Activated CD8-positive, alpha-beta memory T cell treated with anti-CD3 and anti-CD28 coated beads, Interleukin-2, amount 50 U/mL, for 1 hour (primary cell): ENCODE measurements at regions not wholly inside any gene's neighbourhood (a gene's known extent, or its start where the extent isn't known, plus 50 kb on each side); places are given as distances from the start of the nearest gene placed in this dataset.
"Not testable (repeated sequence)": the region's sequence is repeated elsewhere in the genome, so short reads cannot be mapped to it uniquely, and the experiment has no call there.

Experiments used
- DNase-seq: peaks from one replicate; pipeline ENCODE4 v3.0.0-alpha.2; 2020; ENCODE audit errors: extremely low read depth

GRCh38 chr3:150130404-150131100 is 159.9 kb upstream of the PFN2 start:
- no peak for DNase-seq

GRCh38 chr3:150129166-150129565 is 158.5 kb upstream of the PFN2 start:
- DNase-seq, result no peak

DNA sequence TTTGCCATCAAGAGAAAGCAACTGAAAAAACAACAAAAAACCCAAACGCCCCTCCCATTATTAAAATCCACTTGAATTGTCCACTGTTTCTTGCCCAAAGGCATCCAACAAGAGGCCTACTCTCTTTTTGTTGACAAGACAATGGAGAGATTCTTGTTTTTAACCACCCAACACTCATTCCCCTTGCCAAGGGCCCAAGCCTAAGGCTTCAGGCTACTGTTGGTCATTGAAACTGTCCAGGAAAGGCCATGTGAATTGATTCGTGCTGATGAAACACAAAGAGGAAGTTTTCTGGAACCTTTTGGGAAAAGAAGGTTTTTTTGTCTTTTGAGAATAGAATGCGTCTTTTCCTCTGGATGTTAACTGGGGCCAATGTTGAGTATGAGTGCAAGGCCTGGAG is 157.4 kb upstream of the PFN2 start:
- DNase-seq, result no peak

DNA sequence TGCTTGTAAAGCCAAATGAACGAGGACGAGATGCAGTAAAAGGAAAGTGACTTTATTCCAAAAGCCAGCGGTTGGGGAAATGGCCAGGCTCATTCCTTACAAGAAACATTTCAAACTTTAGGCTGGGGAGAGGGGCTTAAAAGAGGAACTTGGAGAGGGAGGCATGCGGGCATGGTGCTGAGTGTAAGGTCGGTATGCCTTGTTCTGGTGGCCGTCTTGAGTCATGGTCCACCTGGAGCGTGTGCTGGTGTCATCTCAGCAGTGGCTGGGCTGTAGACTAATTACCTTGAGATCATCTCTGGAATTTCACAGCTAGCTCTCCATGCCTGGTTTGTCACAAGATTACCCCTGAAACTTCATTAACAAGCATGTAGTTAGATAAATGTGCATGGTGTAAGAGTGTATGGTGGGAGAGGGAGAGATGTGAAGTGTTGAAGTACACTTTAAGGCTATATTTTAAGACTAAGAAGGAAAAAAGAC is 156.4 kb upstream of the PFN2 start:
- DNase-seq, result no peak

- no peak for DNase-seq
These were observed 153.4 kb upstream of the PFN2 start for GRCh38 chr3:150124142-150124541.

- DNase-seq, result not testable (repeated sequence)
These were observed 152.6 kb upstream of the PFN2 start for GRCh38 chr3:150123249-150123648.

DNA sequence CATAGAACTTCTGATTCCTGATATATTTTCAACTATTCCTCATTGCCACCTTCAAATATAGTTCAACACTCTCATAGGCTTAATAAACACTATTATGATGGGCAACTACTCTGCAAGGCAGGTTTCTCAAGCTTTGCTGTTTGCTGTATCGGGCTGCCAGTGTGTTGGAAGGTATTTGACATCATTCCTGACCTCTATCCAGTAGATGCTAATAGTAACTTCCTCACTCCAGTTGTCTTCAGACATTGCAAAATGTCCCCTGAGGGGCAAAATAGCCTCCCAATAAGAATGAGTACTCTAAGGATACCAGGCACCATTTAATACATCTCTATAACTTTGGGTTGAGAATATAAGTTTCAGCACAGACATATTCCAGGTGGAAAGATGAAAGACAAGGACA is 147.5 kb upstream of the PFN2 start:
- no peak for DNase-seq

DNA sequence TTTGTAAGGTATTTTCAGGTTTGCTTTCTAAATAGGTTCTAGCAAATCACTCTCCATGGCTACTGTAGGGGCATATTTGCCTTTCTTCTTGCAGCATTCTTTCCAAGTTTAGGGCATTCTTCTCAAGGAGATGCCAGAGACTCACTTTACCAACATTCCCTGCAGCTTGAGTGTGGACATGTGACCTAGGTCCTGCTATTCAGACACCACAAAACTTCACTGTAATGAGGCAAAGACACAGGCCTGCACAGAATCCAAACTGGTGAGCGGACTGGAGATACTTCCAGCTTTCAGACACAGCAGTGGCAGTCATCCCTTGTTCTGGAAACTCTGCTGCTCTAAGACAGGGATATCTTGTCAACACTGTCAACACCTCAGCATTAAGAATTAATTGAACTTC is 146.4 kb upstream of the PFN2 start:
- no peak for DNase-seq

GRCh38 chr3:150116196-150116595 is 145.5 kb upstream of the PFN2 start:
- DNase-seq, result no peak

- DNase-seq, result no peak
These were observed 144.3 kb upstream of the PFN2 start for GRCh38 chr3:150114873-150115540.

- DNase-seq, result no peak
These were observed 143.6 kb upstream of the PFN2 start for GRCh38 chr3:150114273-150114672.

- no peak for DNase-seq
These were observed 139.4 kb upstream of the PFN2 start for GRCh38 chr3:150110097-150110496.

- DNase-seq, result no peak
These were observed 136.9 kb upstream of the PFN2 start for GRCh38 chr3:150107429-150108175.

DNA sequence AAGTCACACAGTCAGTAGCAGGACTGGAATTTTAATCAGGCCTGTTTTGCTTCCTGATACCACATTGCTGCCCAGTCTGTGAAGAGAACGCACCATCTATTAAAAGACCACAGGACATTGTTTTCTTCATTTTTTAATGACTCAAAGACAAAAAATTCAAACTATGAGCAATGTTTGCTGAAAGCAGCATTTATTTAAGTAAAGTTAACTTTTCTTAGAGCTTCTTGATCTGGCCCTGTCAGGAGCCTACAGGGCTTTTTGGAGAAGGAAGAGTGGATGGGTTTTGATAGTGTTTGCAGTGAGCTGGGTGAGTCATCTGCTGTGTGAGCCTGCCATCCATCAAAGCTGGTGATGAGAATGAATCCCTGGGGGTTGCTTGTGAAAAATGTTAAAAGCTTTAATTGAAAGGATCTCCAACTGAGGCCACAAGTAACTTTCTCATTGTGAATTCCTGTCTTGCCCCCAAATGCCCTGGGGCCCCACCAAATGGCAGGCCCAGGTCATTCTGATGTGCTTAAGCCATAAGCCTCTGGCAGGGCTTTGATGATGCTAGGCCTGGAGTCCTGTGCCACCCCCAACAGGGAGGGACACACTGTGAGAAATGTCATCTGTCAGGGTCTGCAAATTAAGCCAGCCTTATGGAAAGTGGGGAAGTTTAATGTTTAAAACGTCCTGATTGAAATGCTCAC is 136.2 kb upstream of the PFN2 start:
- no peak for DNase-seq

DNA sequence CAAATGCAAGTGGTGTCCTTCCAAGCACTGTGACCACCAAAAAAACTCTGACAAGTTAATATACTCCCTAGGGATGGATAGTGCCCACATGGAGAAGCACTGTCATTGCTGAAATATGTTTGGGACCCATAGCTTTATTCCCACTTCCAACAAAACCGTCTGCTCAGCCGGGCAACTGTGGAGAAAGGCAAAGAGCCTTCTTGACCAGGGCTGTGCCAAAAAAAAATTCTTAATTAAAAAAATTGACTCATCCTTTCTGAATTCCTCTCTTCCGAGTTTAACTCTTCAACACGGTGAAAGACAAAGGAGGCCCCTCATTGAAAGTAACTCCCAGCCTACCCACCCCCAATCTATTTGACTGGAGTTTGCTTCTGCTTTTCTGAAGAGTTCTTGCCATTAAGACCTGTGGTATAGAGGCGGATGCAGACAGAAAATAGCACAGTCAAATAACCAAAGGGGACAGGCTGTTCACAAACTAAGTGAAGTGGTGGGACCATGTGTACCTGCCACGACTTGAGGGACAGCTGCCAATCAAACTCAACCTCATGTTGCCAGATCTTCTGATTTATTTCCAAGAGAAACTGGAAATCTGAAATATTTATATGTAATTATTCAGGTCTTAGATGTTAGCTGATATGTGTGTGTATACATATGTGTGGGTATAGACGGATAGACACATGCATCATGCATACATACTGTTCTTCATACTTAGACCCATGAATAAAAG is 135.4 kb upstream of the PFN2 start:
- no peak for DNase-seq

- no peak for DNase-seq
These were observed 134.3 kb upstream of the PFN2 start for GRCh38 chr3:150105025-150105424.

GRCh38 chr3:150104564-150104963 is 133.9 kb upstream of the PFN2 start:
- no peak for DNase-seq

DNA sequence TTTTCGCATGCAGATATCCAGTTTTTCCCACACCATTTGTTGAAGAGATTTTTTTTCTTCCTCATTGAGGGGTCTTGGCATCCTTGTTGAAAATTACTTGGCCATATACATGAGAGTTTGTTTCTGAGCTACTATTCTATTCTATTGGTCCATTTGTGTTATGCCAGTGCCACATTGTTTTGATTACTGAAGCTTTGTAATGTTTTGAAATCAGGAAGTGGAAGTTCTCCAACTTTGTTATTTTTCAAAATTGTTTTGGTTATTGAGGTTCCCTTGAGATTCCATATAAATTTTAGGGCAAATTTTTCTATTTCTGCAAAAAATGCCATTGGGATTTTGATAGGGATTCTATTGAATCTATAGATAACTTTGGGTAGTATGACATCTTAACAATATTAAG is 130.3 kb upstream of the PFN2 start:
- DNase-seq, result no peak

- no peak for DNase-seq
These were observed 127.9 kb upstream of the PFN2 start for GRCh38 chr3:150098621-150099020.

- DNase-seq, result no peak
These were observed 126.8 kb upstream of the PFN2 start for GRCh38 chr3:150097588-150097890.

- no peak for DNase-seq
These were observed 126.2 kb upstream of the PFN2 start for GRCh38 chr3:150096700-150097587.
